ENCODE measurements at regions not wholly inside any gene's neighbourhood (a gene's known extent, or its start where the extent isn't known, plus 50 kb on each side); places are given as distances from the start of the nearest gene placed in this dataset.

- Histone ChIP-seq H4K20me1 (replicated peaks; ENCODE audit: control insufficient read depth, extremely low read depth, insufficient read depth, low read length) (no peaks in the 10 kb centered on the region), H3K9me3 (replicated peaks; ENCODE audit: control insufficient read depth, insufficient read depth, low read length) (no peaks in the 10 kb centered on the region), H2AFZ (ENCODE audit: low read depth, low read length) (no peak overlapping the region), H3K4me1 (ENCODE audit: control insufficient read depth, extremely low read depth, insufficient read depth, low read length) (no peaks in the 10 kb centered on the region), H3K4me2 (ENCODE audit: insufficient read depth, low read length) (no peak overlapping the region), H3K4me3 (replicated peaks in 1 of 3; ENCODE audit: insufficient read depth in 1 of 3, low read depth in 1 of 3, low read length in 3 of 3) (no peak overlapping the region), H3K27ac (ENCODE audit: insufficient read depth, low read depth, low read length) (no peak overlapping the region), H3K9me1 (replicated peaks; ENCODE audit: control insufficient read depth, extremely low read depth, insufficient read depth, low read length) (no peaks in the 10 kb centered on the region), H3K79me2 (ENCODE audit: control insufficient read depth, insufficient read depth, low read length) (no peaks in the 10 kb centered on the region), H3K9ac (replicated peaks; ENCODE audit: extremely low read depth, insufficient read depth, low read length) (no peak overlapping the region), H3K27me3 (ENCODE audit: control insufficient read depth in 2 of 2, insufficient read depth in 2 of 2, low read length in 2 of 2) (no peaks in the 10 kb centered on the region), H3K36me3 (ENCODE audit: control insufficient read depth in 2 of 2, extremely low read depth in 1 of 2, insufficient read depth in 2 of 2, low read length in 2 of 2) (no peaks in the 10 kb centered on the region)
- CTCF ChIA-PET, result no interaction called here
- DNase-seq (ENCODE audit: low read depth, low spot score) (no peak), FAIRE-seq (no peak)
- POLR2A ChIA-PET, result no interaction called here
- BruUV-seq (replicated peaks), result no TSS peak
- TF ChIP-seq GATA2 (IDR thresholded peaks at IDR 0.05; ENCODE audit: insufficient read depth, insufficient read length, low read depth, low read length), result no peak
- TF ChIP-seq MAX (IDR thresholded peaks at IDR 0.05; ENCODE audit: insufficient read depth, insufficient read length), result no peak
- TF ChIP-seq FOS (IDR thresholded peaks at IDR 0.05; ENCODE audit: borderline replicate concordance, insufficient read depth, low read length), result no peak
- TF ChIP-seq EZH2 (IDR thresholded peaks at IDR 0.05; ENCODE audit: borderline replicate concordance, low read depth, low read length, severe bottlenecking), result no peak
- no peak for TF ChIP-seq MYC (IDR thresholded peaks at IDR 0.05; ENCODE audit: low read depth, low read length)
- no peak for TF ChIP-seq JUN (IDR thresholded peaks at IDR 0.05; ENCODE audit: borderline replicate concordance, insufficient read depth, insufficient read length, low read depth)
- no peak for TF ChIP-seq CTCF (IDR thresholded peaks at IDR 0.05; ENCODE audit: extremely low read depth in 1 of 2, insufficient read depth in 1 of 2, low read depth in 1 of 2, low read length in 2 of 2)
- no peak for TF ChIP-seq POLR2AphosphoS5 (IDR thresholded peaks at IDR 0.05; ENCODE audit: insufficient read depth, low read depth, low read length)
- TF ChIP-seq POLR2A (IDR thresholded peaks at IDR 0.05; ENCODE audit: low read depth, low read length), result no peak
- dilution Hi-C loops (cut with MboI; ENCODE audit: extremely low pct_ligation_motif_present, low sequenced_read_pairs), result no loop called here
- intact Hi-C loops (cut with micrococcal nuclease), result no loop called here
Measured at GRCh38 chr11:29211202-29211601, 805.6 kb downstream of the KCNA4 start.
